GM21825 (cell line): ENCODE measurements at regions not wholly inside any gene's neighbourhood (a gene's known extent, or its start where the extent isn't known, plus 50 kb on each side); places are given as distances from the start of the nearest gene placed in this dataset.

Experiments
- ATAC-seq: cut with Tn5 transposase; IDR thresholded peaks from one replicate; pipeline ENCODE4 v1.9.1; 2021; ENCODE audit warnings: mild to moderate bottlenecking, moderate library complexity; ENCODE audit not compliant: unreplicated experiment

DNA sequence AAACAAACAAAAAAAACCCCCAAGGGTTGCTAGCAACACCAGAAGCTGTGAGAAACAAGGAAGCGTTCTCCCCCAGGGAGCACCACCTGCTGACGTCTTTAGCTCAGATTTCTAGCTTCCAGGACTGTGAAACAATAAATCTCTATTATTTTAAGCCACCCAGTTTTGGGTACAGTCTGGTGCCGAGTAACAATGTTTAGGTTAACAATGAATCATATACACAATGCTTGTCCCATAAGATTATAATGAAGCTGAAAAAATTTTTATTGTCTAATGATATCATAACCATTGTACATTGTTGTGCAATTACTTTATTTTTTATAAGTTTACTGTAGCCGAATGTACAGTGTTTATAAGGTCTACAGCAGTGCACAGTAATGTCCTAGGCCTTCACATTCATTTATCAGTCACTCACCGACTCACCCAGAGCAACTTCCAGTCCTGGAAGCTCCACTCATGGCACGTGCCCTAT lies 72.1 kb upstream of the CAB39 start:
- no peak for ATAC-seq

DNA sequence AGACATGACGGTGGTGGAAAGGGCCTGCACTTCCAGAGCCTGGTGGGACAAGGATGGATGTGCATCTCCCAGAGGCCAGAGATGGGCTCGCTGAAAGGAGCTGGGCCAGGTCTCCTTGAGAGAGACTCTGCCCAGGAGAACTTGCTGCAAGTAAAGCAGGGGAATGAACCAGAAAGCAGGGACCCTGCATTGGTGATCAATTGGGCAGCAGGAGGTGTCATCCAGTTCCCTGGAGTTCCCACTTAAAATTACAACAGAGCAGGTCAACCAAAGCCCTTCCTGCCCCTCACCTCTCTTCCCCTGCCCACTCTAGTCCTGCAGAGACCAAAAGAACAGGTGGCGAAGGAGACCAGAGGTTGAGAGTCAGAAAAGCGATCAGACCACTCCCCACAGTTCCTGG lies 69.7 kb upstream of the CAB39 start:
- no peak for ATAC-seq

DNA sequence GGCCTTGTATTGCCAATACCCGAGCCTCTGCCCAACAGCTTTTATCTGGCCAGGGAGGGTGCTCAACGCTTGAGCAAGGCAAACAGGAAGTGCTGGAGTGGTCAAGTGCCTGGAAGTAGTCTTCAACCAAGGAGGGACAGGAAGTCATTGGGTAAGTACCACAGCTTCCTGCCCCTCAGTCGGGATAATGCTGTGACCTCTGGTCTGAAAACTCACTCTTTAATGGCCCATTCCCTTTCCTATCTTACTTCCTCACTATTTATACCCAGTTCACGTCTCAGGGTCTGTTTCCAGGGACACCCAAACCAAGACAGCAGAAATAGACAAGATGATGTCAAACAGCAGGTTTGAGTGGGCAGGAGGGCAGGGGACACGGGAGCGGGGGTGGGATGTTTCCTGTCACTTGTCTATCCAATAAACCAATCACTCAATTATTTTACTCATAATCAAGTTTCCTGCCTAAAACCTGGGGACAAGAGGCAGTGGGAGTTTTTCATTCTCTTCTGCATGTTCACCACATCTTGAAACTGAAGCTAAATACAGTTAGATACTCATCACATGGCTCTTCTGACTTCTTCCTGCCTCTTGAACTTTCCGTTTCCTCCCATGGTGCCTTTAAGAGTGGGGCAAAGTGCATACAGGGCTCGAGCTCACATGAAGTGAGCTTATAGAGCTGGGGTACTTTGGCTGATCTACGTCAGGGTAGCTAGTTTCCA lies 68.9 kb upstream of the CAB39 start:
- ATAC-seq: peak; percentile 68

- ATAC-seq: no peak
These were observed 68.2 kb upstream of the CAB39 start for GRCh38 chr2:230644356-230644935.

- ATAC-seq: no peak
These were observed 64.3 kb upstream of the CAB39 start for GRCh38 chr2:230648356-230648755.

- ATAC-seq: peak; percentile 83
These were observed 62.0 kb upstream of the CAB39 start for GRCh38 chr2:230650585-230651137.

DNA sequence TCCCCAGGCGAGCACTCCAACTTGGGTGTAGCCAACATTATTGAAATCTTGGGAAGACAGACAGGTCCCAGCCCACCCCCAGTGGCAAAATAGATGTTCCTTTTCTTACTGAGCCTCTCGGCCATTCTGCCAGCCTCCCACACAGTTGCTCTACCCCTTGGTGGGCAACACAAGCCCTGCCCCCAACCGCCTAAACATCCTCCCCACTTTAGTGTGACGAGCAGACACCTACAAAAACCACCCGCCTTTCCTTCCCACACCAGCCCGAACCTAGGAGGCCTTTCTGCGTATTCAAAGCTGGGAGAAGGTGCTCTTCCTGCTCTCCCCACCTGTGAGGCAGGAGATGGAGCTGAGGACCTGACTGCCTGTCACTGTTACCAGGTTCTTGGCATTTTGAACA lies 58.6 kb upstream of the CAB39 start:
- no peak for ATAC-seq

DNA sequence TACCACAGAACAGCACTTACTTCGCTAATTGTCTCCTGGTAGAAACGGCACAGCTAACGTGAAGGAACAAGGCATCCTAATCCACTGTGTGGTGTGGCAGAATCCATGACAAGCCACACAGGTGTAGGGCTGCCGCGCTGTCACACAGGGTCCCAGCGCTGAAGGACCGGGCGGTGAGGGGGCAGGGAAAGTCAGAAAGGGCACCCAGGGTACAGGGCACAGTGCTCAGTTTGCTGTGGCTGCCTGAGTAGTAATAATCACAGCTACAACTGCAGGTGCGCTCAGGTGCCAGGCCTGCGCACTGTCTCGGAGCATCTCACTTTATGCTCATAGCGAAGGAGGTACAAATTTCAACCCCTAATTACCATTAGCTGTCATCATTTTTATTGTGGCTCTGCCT lies 55.2 kb upstream of the CAB39 start:
- ATAC-seq: no peak

GRCh38 chr2:230657906-230658305 lies 54.7 kb upstream of the CAB39 start:
- no peak for ATAC-seq

GRCh38 chr2:230658577-230658876 lies 54.1 kb upstream of the CAB39 start:
- ATAC-seq: no peak

GRCh38 chr2:230658877-230659652 lies 53.6 kb upstream of the CAB39 start:
- peak; percentile 42 for ATAC-seq

GRCh38 chr2:230660294-230661060 lies 52.2 kb upstream of the CAB39 start:
- ATAC-seq: no peak

GRCh38 chr2:230661072-230661957 lies 51.3 kb upstream of the CAB39 start:
- ATAC-seq: no peak
